ENCODE measurements at regions not wholly inside any gene's neighbourhood (a gene's known extent, or its start where the extent isn't known, plus 50 kb on each side); places are given as distances from the start of the nearest gene placed in this dataset.

GRCh38 chr14:84236290-84236689, 1293.7 kb upstream of the FLRT2 start:
- TF ChIP-seq CTCF (IDR thresholded peaks at IDR 0.05; ENCODE audit: extremely low read depth in 1 of 2, insufficient read depth in 1 of 2, low read depth in 1 of 2, low read length in 2 of 2) (no peak), POLR2A (IDR thresholded peaks at IDR 0.05; ENCODE audit: low read depth, low read length) (no peak), POLR2AphosphoS5 (IDR thresholded peaks at IDR 0.05; ENCODE audit: insufficient read depth, low read depth, low read length) (no peak), JUN (IDR thresholded peaks at IDR 0.05; ENCODE audit: borderline replicate concordance, insufficient read depth, insufficient read length, low read depth) (no peak), EZH2 (IDR thresholded peaks at IDR 0.05; ENCODE audit: borderline replicate concordance, low read depth, low read length, severe bottlenecking) (no peak), MAX (IDR thresholded peaks at IDR 0.05; ENCODE audit: insufficient read depth, insufficient read length) (no peak)
